DND-41 (cell line): ENCODE measurements at regions not wholly inside any gene's neighbourhood (a gene's known extent, or its start where the extent isn't known, plus 50 kb on each side); places are given as distances from the start of the nearest gene placed in this dataset.

Experiments used
- ATAC-seq: fragments of 200-7000 bp; cut with Tn5 transposase; 3 replicates; pipeline ENCODE4 v1.9.1; 2021; ENCODE audit warnings: low read depth; ENCODE audit not compliant: insufficient read depth
- DNase-seq: peaks from one replicate; pipeline ENCODE4 v3.0.0-alpha.2; 2020
- H2AFZ ChIP-seq: 2 replicates; pipeline ENCODE4 v1.6.0; 2012; ENCODE audit warnings: low read depth, low read length
- H3K27ac ChIP-seq: 2 replicates; pipeline ENCODE4 v1.5.1; 2012; ENCODE audit warnings: low read length, inconsistent platforms
- H3K27me3 ChIP-seq: fragments of 200-600 bp; sonication (generic); 2 replicates; pipeline ENCODE4 v1.6.0; 2012; ENCODE audit warnings: low read length, mild to moderate bottlenecking, inconsistent platforms; ENCODE audit not compliant: insufficient read depth, poor library complexity
- H3K36me3 ChIP-seq: 2 replicates; pipeline ENCODE4 v1.5.1; 2012; ENCODE audit warnings: low read length, inconsistent platforms; ENCODE audit not compliant: insufficient read depth
- H3K4me1 ChIP-seq: 2 replicates; pipeline ENCODE4 v1.5.1; 2012; ENCODE audit warnings: mild to moderate bottlenecking, low read length; ENCODE audit not compliant: insufficient read depth
- H3K4me2 ChIP-seq: 2 replicates; pipeline ENCODE4 v1.6.0; 2012; ENCODE audit warnings: mild to moderate bottlenecking, moderate library complexity, low read length, inconsistent platforms; ENCODE audit not compliant: insufficient read depth
- H3K4me3 ChIP-seq, 2 experiments: fragments of 200-600 bp in 1 of 2; shearing (Covaris generic) in 1 of 2; 2 replicates each; pipeline ENCODE4 v1.5.1; 2012 to 2016; ENCODE audit warnings: inconsistent platforms in 2 of 2, low read length in 2 of 2, mild to moderate bottlenecking in 2 of 2, low read depth in 1 of 2, moderate library complexity in 1 of 2
- H3K79me2 ChIP-seq: 2 replicates; pipeline ENCODE4 v1.6.0; 2012; ENCODE audit warnings: low read length, inconsistent platforms; ENCODE audit not compliant: insufficient read depth
- H3K9ac ChIP-seq: 2 replicates; pipeline ENCODE4 v1.6.0; 2012; ENCODE audit warnings: low read depth, mild to moderate bottlenecking, inconsistent platforms, low read length, moderate library complexity
- H3K9me3 ChIP-seq: 2 replicates; pipeline ENCODE4 v1.5.1; 2012; ENCODE audit warnings: low read length, moderate library complexity, mild to moderate bottlenecking, inconsistent platforms; ENCODE audit not compliant: insufficient read depth, severe bottlenecking
- H4K20me1 ChIP-seq: 2 replicates; pipeline ENCODE4 v1.6.0; 2012; ENCODE audit warnings: low read length; ENCODE audit not compliant: insufficient read depth
- EZH2 ChIP-seq: IDR thresholded peaks from 3 replicates; pipeline ENCODE4 v1.6.1; 2012; ENCODE audit warnings: borderline replicate concordance, low read depth, mild to moderate bottlenecking, moderate library complexity, low read length, inconsistent platforms; ENCODE audit not compliant: severe bottlenecking
- TF ChIP-seq, protein P1 (sequence below): IDR thresholded peaks from 2 replicates; pipeline ENCODE4 v1.5.1; 2012; ENCODE audit warnings: borderline replicate concordance, low read length, moderate library complexity, mild to moderate bottlenecking; ENCODE audit not compliant: poor library complexity, severe bottlenecking; ENCODE audit errors: extremely low read depth

DNA sequence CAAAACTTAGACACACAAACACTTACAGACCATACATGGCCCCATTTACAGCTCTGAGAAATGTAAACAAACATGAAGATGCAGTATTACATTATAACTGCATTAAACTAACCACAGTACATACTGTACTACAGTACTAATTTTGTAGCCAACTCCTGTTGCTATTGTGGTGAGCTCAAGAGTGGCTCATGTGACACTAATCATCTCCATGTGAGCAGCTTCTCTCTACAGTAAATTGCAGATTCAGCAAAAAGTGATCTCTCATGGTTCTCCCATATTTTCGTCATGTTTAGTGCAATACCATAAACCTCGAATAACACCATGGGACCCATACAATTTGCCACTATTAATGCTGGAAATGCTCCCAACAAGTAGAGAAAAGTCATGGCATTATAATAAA lies 860.4 kb downstream of the EPHA7 start:
- Histone ChIP-seq H4K20me1 (no peaks in the 10 kb centered on the region), H3K4me2 (no peak overlapping the region), H2AFZ (no peak overlapping the region), H3K79me2 (no peaks in the 10 kb centered on the region), H3K4me3 (no peak overlapping the region), H3K4me1 (no peaks in the 10 kb centered on the region), H3K36me3 (no peaks in the 10 kb centered on the region), H3K9me3 (no peaks in the 10 kb centered on the region), H3K27me3 (no peaks in the 10 kb centered on the region), H3K9ac (no peak overlapping the region), H3K27ac (no peak overlapping the region)
- DNase-seq (no peak), ATAC-seq (no peak)
- no peak for TF ChIP-seq EZH2
- TF ChIP-seq, protein P1, sequence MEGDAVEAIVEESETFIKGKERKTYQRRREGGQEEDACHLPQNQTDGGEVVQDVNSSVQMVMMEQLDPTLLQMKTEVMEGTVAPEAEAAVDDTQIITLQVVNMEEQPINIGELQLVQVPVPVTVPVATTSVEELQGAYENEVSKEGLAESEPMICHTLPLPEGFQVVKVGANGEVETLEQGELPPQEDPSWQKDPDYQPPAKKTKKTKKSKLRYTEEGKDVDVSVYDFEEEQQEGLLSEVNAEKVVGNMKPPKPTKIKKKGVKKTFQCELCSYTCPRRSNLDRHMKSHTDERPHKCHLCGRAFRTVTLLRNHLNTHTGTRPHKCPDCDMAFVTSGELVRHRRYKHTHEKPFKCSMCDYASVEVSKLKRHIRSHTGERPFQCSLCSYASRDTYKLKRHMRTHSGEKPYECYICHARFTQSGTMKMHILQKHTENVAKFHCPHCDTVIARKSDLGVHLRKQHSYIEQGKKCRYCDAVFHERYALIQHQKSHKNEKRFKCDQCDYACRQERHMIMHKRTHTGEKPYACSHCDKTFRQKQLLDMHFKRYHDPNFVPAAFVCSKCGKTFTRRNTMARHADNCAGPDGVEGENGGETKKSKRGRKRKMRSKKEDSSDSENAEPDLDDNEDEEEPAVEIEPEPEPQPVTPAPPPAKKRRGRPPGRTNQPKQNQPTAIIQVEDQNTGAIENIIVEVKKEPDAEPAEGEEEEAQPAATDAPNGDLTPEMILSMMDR: no peak

DNA sequence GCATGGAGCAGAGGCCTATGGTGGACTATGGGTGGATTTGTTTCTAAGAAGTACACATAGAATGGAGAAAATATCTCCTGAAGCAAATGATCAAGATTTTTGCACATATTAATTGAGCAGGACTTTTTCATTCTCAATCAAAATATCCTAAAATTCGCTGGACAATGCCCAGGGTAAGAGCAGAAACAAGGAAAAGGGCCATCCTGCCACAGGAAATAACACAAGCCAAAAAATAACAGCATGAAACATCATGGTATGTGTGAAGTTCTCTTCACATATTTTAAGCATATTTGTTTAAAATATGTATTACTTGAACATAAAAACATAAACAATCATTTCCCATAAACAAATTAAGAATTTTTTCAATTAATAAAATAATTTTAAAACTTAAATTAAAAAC lies 868.9 kb downstream of the EPHA7 start:
- no peak overlapping the region for H3K27ac ChIP-seq
- H2AFZ ChIP-seq: no peak overlapping the region
- H3K36me3 ChIP-seq: no peaks in the 10 kb centered on the region
- no peak for DNase-seq
- ATAC-seq: no peak
- H3K27me3 ChIP-seq: no peaks in the 10 kb centered on the region
- no peaks in the 10 kb centered on the region for H3K79me2 ChIP-seq
- H4K20me1 ChIP-seq: no peaks in the 10 kb centered on the region
- H3K4me1 ChIP-seq: no peaks in the 10 kb centered on the region
- H3K4me2 ChIP-seq: no peak overlapping the region
- TF ChIP-seq EZH2: no peak
- TF ChIP-seq, protein P1: no peak
- H3K9ac ChIP-seq: no peak overlapping the region
- no peak overlapping the region for H3K4me3 ChIP-seq
- H3K9me3 ChIP-seq: no peaks in the 10 kb centered on the region

DNA sequence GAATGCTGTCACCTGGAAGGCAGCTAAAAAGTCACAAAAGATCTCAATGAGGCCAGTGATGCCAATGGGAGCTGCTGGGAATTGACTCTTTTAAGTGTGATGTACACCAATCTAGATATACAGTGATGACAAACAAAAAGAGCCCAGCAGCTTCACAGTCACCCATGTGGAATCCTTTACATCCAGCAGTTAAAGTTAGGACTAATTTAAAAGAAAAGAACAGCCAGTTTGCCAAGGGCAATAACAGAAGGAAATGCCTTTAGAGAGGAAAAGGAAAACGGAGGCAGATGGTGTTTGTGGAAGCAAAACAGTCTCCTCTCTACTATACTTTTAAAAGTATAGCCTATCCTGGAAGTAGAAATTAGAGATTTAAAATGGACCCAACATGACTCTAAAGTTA lies 873.5 kb downstream of the EPHA7 start:
- no peak overlapping the region for H3K4me3 ChIP-seq
- no peaks in the 10 kb centered on the region for H3K27me3 ChIP-seq
- TF ChIP-seq EZH2: no peak
- TF ChIP-seq, protein P1: no peak
- H3K36me3 ChIP-seq: no peaks in the 10 kb centered on the region
- H4K20me1 ChIP-seq: no peaks in the 10 kb centered on the region
- H3K4me1 ChIP-seq: no peaks in the 10 kb centered on the region
- no peak overlapping the region for H3K27ac ChIP-seq
- no peaks in the 10 kb centered on the region for H3K79me2 ChIP-seq
- H3K4me2 ChIP-seq: no peak overlapping the region
- H2AFZ ChIP-seq: no peak overlapping the region
- no peaks in the 10 kb centered on the region for H3K9me3 ChIP-seq
- no peak overlapping the region for H3K9ac ChIP-seq
- ATAC-seq: no peak
- no peak for DNase-seq
